ENCODE measurements at regions not wholly inside any gene's neighbourhood (a gene's known extent, or its start where the extent isn't known, plus 50 kb on each side); places are given as distances from the start of the nearest gene placed in this dataset.

DNA sequence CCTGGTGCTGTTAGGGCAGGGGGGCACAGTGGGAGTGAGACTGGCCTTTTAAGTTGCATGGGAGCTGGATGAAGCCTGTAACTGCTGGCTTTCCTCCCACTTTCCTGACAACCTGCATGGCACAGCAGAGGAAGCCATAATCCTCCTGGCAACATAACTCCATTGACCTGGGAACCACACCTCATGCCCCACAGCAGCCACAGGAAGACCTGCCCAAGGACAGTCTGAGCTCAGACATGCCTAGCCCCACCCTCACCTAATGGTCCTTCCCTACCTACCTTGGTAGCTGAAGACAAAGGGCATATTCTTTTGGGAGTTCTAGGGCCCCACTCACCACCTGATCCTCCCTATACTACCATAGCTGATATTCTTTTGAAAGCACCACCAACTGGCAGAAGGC is 482.2 kb upstream of the TOM1L1 start (continued):
- TF ChIP-seq, protein P1, sequence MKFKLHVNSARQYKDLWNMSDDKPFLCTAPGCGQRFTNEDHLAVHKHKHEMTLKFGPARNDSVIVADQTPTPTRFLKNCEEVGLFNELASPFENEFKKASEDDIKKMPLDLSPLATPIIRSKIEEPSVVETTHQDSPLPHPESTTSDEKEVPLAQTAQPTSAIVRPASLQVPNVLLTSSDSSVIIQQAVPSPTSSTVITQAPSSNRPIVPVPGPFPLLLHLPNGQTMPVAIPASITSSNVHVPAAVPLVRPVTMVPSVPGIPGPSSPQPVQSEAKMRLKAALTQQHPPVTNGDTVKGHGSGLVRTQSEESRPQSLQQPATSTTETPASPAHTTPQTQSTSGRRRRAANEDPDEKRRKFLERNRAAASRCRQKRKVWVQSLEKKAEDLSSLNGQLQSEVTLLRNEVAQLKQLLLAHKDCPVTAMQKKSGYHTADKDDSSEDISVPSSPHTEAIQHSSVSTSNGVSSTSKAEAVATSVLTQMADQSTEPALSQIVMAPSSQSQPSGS (IDR thresholded peaks at IDR 0.05; ENCODE audit: low read length), result no peak
- TF ChIP-seq GTF2F1 (IDR thresholded peaks at IDR 0.05; ENCODE audit: borderline replicate concordance, low read depth, low read length) (no peak), KDM5A (IDR thresholded peaks at IDR 0.05; ENCODE audit: low read length) (no peak), FOSL1 (IDR thresholded peaks at IDR 0.05; ENCODE audit: insufficient read depth, low read depth, low read length) (no peak), POU5F1 (IDR thresholded peaks at IDR 0.05; ENCODE audit: low read depth, low read length) (no peak)
- TF ChIP-seq, protein P2, sequence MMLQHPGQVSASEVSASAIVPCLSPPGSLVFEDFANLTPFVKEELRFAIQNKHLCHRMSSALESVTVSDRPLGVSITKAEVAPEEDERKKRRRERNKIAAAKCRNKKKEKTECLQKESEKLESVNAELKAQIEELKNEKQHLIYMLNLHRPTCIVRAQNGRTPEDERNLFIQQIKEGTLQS (IDR thresholded peaks at IDR 0.05; ENCODE audit: insufficient read depth, low read depth, low read length), result no peak
